ENCODE measurements at regions not wholly inside any gene's neighbourhood (a gene's known extent, or its start where the extent isn't known, plus 50 kb on each side); places are given as distances from the start of the nearest gene placed in this dataset.

GRCh38 chr14:76603713-76604112 lies 157.6 kb upstream of the VASH1 start:
- DNase-seq (ENCODE audit: low read depth), result no peak

GRCh38 chr14:76607510-76607909 lies 153.8 kb upstream of the VASH1 start:
- DNase-seq (ENCODE audit: low read depth), result no peak

- DNase-seq (ENCODE audit: low read depth), result no peak
Observed at GRCh38 chr14:76612654-76613053, 148.6 kb upstream of the VASH1 start.

- no peak for DNase-seq (ENCODE audit: low read depth)
Observed at GRCh38 chr14:76613616-76614015, 147.7 kb upstream of the VASH1 start.

- DNase-seq (ENCODE audit: low read depth), result no peak
Observed at GRCh38 chr14:76615331-76615730, 145.9 kb upstream of the VASH1 start.

GRCh38 chr14:76617440-76617839 lies 143.8 kb upstream of the VASH1 start:
- no peak for DNase-seq (ENCODE audit: low read depth)

- no peak for DNase-seq (ENCODE audit: low read depth)
Observed at GRCh38 chr14:76636602-76637001, 124.7 kb upstream of the VASH1 start.

- no peak for DNase-seq (ENCODE audit: low read depth)
Observed at GRCh38 chr14:76638841-76639240, 122.4 kb upstream of the VASH1 start.

GRCh38 chr14:76639606-76640229 lies 121.5 kb upstream of the VASH1 start:
- no peak for DNase-seq (ENCODE audit: low read depth)

- DNase-seq (ENCODE audit: low read depth), result no peak
Observed at GRCh38 chr14:76640923-76641395, 120.3 kb upstream of the VASH1 start.

- DNase-seq (ENCODE audit: low read depth), result no peak
Observed at GRCh38 chr14:76641541-76641940, 119.7 kb upstream of the VASH1 start.

- no peak for DNase-seq (ENCODE audit: low read depth)
Observed at GRCh38 chr14:76643887-76644286, 117.4 kb upstream of the VASH1 start.

- no peak for DNase-seq (ENCODE audit: low read depth)
Observed at GRCh38 chr14:76644855-76645518, 116.3 kb upstream of the VASH1 start.

GRCh38 chr14:76647697-76648298 lies 113.5 kb upstream of the VASH1 start:
- DNase-seq (ENCODE audit: low read depth), result peak; percentile 19

- no peak for DNase-seq (ENCODE audit: low read depth)
Observed at GRCh38 chr14:76651410-76652055, 109.7 kb upstream of the VASH1 start.

- no peak for DNase-seq (ENCODE audit: low read depth)
Observed at GRCh38 chr14:76653875-76654572, 107.2 kb upstream of the VASH1 start.

GRCh38 chr14:76654573-76655108 lies 106.6 kb upstream of the VASH1 start:
- DNase-seq (ENCODE audit: low read depth), result no peak

- no peak for DNase-seq (ENCODE audit: low read depth)
Observed at GRCh38 chr14:76655331-76655730, 105.9 kb upstream of the VASH1 start.

GRCh38 chr14:76656592-76656991 lies 104.7 kb upstream of the VASH1 start:
- no peak for DNase-seq (ENCODE audit: low read depth)

GRCh38 chr14:76657404-76657803 lies 103.9 kb upstream of the VASH1 start:
- no peak for DNase-seq (ENCODE audit: low read depth)

GRCh38 chr14:76657846-76658245 lies 103.4 kb upstream of the VASH1 start:
- no peak for DNase-seq (ENCODE audit: low read depth)

- no peak for DNase-seq (ENCODE audit: low read depth)
Observed at GRCh38 chr14:76662580-76662979, 98.7 kb upstream of the VASH1 start.

Data from HS-5 (cell line).